Choroid plexus epithelial cell (primary cell): ENCODE measurements at regions not wholly inside any gene's neighbourhood (a gene's known extent, or its start where the extent isn't known, plus 50 kb on each side); places are given as distances from the start of the nearest gene placed in this dataset.

Experiments used
- DNase-seq: peaks from one replicate; pipeline ENCODE4 v3.0.0-alpha.2; 2010; ENCODE audit warnings: low read depth
- H3K4me3 ChIP-seq: 2 replicates; pipeline ENCODE4 v1.5.1; 2011; ENCODE audit warnings: low read depth, mild to moderate bottlenecking, control low read depth, low read length, moderate library complexity
- CTCF ChIP-seq: conservative IDR thresholded peaks from 2 replicates; pipeline ENCODE4 v1.5.1; 2011; ENCODE audit warnings: low read depth, mild to moderate bottlenecking, control low read depth, inconsistent platforms, low read length, moderate library complexity

GRCh38 chr19:31418055-31418454 lies 68.8 kb upstream of the TSHZ3 start:
- no peak for DNase-seq
- H3K4me3 ChIP-seq: no peak overlapping the region
- no peak for TF ChIP-seq CTCF

- no peak overlapping the region for H3K4me3 ChIP-seq
- TF ChIP-seq CTCF: no peak
- DNase-seq: no peak
Measured at GRCh38 chr19:31418692-31419430, 69.6 kb upstream of the TSHZ3 start.

- DNase-seq: no peak
- no peak for TF ChIP-seq CTCF
- H3K4me3 ChIP-seq: no peak overlapping the region
Measured at GRCh38 chr19:31419871-31420445, 70.7 kb upstream of the TSHZ3 start.

GRCh38 chr19:31421082-31421481 lies 71.8 kb upstream of the TSHZ3 start:
- DNase-seq: no peak
- no peak for TF ChIP-seq CTCF

GRCh38 chr19:31421856-31422255 lies 72.6 kb upstream of the TSHZ3 start:
- DNase-seq: no peak
- H3K4me3 ChIP-seq: no peak overlapping the region
- TF ChIP-seq CTCF: no peak

More at GRCh38 chr19:31421082-31421481, 71.8 kb upstream of the TSHZ3 start:
- H3K4me3 ChIP-seq: no peak overlapping the region

- no peak for DNase-seq
- no peak for TF ChIP-seq CTCF
- H3K4me3 ChIP-seq: no peak overlapping the region
Measured at GRCh38 chr19:31423896-31424295, 74.7 kb upstream of the TSHZ3 start.
